Fibroblast of villous mesenchyme (primary cell): ENCODE measurements at regions not wholly inside any gene's neighbourhood (a gene's known extent, or its start where the extent isn't known, plus 50 kb on each side); places are given as distances from the start of the nearest gene placed in this dataset.
A peak's percentile ranks its signal among the peaks of the same experiment; 100 is the strongest.
"Not testable (repeated sequence)": the region's sequence is repeated elsewhere in the genome, so short reads cannot be mapped to it uniquely, and the experiment has no call there.

ENCODE experiments used
- DNase-seq: peaks from one replicate; pipeline ENCODE4 v3.0.0-alpha.2; 2010; ENCODE audit warnings: low read depth
- H3K4me3 ChIP-seq: 2 replicates; pipeline ENCODE4 v1.5.1; 2011; ENCODE audit warnings: low read depth, mild to moderate bottlenecking, low read length
- TF ChIP-seq, protein P1 (sequence below): IDR thresholded peaks from 2 replicates; pipeline ENCODE4 v1.5.1; 2012; ENCODE audit warnings: low read depth, mild to moderate bottlenecking, low read length; ENCODE audit not compliant: insufficient read depth

GRCh38 chr3:30539206-30539605 lies 67.2 kb upstream of the TGFBR2 start:
- DNase-seq = no peak
- TF ChIP-seq, protein P1, sequence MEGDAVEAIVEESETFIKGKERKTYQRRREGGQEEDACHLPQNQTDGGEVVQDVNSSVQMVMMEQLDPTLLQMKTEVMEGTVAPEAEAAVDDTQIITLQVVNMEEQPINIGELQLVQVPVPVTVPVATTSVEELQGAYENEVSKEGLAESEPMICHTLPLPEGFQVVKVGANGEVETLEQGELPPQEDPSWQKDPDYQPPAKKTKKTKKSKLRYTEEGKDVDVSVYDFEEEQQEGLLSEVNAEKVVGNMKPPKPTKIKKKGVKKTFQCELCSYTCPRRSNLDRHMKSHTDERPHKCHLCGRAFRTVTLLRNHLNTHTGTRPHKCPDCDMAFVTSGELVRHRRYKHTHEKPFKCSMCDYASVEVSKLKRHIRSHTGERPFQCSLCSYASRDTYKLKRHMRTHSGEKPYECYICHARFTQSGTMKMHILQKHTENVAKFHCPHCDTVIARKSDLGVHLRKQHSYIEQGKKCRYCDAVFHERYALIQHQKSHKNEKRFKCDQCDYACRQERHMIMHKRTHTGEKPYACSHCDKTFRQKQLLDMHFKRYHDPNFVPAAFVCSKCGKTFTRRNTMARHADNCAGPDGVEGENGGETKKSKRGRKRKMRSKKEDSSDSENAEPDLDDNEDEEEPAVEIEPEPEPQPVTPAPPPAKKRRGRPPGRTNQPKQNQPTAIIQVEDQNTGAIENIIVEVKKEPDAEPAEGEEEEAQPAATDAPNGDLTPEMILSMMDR = no peak
- H3K4me3 ChIP-seq = no peak overlapping the region

DNA sequence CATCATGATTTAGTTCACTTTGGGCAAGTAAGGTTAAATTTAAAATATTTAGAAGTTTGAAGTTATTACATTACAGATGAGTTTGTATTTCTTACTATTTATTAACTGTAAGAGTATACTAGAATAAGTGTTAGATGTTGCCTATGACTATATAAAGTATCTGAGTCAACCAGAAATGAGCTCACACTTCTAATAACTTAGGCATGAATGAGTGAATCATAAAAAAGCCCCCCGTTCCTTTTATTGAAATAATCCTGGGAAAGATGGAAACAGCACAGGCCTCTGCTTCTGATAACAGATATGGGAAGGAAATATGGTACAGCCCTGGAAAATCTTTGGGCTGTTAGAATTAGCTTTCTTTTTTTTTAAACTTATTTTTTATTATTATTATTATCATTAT lies 66.6 kb upstream of the TGFBR2 start:
- H3K4me3 ChIP-seq = no peak overlapping the region
- TF ChIP-seq, protein P1 = no peak
- no peak for DNase-seq

DNA sequence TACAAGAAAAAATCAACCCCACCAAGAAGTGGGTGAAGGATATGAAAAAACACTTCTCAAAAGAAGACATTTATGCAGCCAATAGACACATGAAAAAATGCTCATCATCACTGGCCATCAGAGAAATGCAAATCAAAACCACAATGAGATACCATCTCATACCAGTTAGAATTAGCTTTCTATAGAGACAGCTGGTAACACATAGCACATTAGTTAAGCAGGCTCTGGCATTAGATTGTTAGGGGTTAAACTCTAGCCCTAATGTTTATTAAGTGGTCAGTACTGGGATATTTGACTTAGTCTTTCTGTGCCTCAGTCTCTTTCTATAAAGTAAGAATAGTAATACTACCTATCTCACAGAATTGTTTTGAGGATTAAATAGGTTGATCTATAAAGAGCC lies 65.2 kb upstream of the TGFBR2 start:
- DNase-seq, H3K4me3 ChIP-seq: not testable (repeated sequence)

- DNase-seq = no peak
- TF ChIP-seq, protein P1 = no peak
Measured at GRCh38 chr3:30542897-30543296, 63.5 kb upstream of the TGFBR2 start.

DNA sequence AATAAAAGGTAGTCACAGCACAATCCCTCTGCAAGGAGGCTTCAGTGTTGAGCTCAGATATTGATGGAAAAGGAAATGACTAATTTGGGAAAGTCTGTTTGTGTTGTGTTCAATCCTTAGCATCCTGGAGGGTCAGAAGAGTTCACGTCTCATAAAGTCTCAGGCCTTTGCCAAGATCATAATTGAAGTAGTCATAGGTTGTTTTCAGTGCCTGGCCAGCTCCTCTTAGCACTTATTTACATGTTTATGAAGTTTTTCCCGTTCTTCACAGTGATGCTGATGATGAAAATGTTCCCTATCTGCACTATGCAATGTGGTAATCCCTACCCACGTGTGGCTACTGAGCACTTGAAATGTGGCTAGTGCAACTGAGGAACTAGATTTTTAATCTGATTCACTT lies 61.6 kb upstream of the TGFBR2 start:
- H3K4me3 ChIP-seq = no peak overlapping the region
- DNase-seq = peak; percentile 96
- TF ChIP-seq, protein P1 = no peak

More at GRCh38 chr3:30542897-30543296, 63.5 kb upstream of the TGFBR2 start:
- H3K4me3 ChIP-seq = no peak overlapping the region

DNA sequence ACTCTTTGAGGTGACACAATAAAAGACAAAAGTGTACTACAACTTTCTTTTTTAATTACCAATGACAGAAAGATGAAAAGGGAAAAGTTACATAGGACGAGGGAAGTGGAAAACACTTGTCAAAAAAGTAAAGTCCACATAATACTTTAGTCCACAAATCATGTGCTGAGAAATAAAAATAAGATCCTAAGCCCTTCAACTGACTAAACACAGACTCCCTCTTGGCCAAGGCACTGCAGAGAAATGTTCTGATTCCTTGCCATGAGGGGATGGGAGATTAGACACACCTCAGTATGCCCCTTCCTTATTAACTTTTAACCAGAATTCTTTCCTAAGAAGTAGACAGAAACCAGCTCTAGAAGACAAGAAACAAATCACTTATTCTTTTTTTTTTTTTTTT lies 59.5 kb upstream of the TGFBR2 start:
- TF ChIP-seq, protein P1 = no peak
- no peak overlapping the region for H3K4me3 ChIP-seq
- no peak for DNase-seq

DNA sequence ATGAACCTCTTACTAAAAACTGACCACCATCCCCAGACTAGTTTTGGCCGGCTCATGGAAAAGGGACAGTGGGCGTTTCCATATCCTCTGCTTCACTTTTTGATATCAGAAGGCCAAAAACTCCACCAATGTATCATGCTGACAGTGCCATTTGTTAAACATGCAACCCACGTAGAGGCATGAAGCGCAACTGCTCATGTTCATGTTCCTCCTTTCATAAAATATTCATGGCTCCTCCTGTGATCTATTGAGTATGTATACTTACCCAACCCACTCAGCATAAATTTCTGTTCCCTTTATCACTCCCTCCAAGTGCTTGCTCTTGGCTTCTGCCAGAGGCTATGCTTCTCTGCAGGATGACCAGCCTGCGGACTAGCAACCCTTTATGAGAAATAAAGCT lies 58.7 kb upstream of the TGFBR2 start:
- DNase-seq = no peak
- TF ChIP-seq, protein P1 = no peak
- H3K4me3 ChIP-seq = no peak overlapping the region
